ENCODE measurements at regions not wholly inside any gene's neighbourhood (a gene's known extent, or its start where the extent isn't known, plus 50 kb on each side); places are given as distances from the start of the nearest gene placed in this dataset.
"Not testable (repeated sequence)": the region's sequence is repeated elsewhere in the genome, so short reads cannot be mapped to it uniquely, and the experiment has no call there.

GRCh38 chrX:82695066-82695465 is 813.0 kb upstream of the POU3F4 start:
- H3K9ac ChIP-seq (ENCODE audit: low read depth in 2 of 2, low read length in 2 of 2) = no peak overlapping the region
- H3K4me3 ChIP-seq = no peak overlapping the region
- H3K27ac ChIP-seq = no peak overlapping the region
- H3K36me3 ChIP-seq = no peaks in the 10 kb centered on the region
- intact Hi-C loops (cut with DNase I) = no loop called here
- no peaks in the 10 kb centered on the region for H3K4me1 ChIP-seq
- no peak for DNase-seq
- TF ChIP-seq, protein P1, sequence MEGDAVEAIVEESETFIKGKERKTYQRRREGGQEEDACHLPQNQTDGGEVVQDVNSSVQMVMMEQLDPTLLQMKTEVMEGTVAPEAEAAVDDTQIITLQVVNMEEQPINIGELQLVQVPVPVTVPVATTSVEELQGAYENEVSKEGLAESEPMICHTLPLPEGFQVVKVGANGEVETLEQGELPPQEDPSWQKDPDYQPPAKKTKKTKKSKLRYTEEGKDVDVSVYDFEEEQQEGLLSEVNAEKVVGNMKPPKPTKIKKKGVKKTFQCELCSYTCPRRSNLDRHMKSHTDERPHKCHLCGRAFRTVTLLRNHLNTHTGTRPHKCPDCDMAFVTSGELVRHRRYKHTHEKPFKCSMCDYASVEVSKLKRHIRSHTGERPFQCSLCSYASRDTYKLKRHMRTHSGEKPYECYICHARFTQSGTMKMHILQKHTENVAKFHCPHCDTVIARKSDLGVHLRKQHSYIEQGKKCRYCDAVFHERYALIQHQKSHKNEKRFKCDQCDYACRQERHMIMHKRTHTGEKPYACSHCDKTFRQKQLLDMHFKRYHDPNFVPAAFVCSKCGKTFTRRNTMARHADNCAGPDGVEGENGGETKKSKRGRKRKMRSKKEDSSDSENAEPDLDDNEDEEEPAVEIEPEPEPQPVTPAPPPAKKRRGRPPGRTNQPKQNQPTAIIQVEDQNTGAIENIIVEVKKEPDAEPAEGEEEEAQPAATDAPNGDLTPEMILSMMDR (IDR thresholded peaks at IDR 0.05) = no peak
- H3K9me3 ChIP-seq = no peaks in the 10 kb centered on the region
- H3K27me3 ChIP-seq = no peaks in the 10 kb centered on the region

DNA sequence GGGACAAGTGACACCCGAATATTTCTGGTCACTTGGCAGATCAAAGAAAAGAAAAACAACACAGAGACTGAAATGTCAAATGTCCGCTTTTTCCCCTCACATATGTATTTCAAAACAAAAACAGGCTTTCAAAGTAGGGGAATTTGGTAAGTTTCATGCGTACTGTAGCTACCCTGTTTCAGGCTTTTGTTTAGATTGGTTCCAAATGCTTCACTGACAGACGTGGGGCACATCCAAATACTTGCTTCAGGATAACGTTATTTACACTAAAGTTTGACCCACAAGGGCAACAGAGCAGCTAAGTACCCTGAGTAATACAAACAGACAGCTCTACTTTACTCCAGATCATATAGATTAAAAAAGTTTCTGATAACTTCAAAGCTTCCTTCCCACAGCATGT is 804.5 kb upstream of the POU3F4 start:
- no peak for DNase-seq
- no peaks in the 10 kb centered on the region for H3K4me1 ChIP-seq
- H3K36me3 ChIP-seq = no peaks in the 10 kb centered on the region
- H3K27ac ChIP-seq = no peak overlapping the region
- no peak overlapping the region for H3K4me3 ChIP-seq
- intact Hi-C loops (cut with DNase I) = no loop called here
- H3K9ac ChIP-seq (ENCODE audit: low read depth in 2 of 2, low read length in 2 of 2) = no peak overlapping the region
- TF ChIP-seq, protein P1 (IDR thresholded peaks at IDR 0.05) = no peak
- H3K9me3 ChIP-seq = no peaks in the 10 kb centered on the region
- no peaks in the 10 kb centered on the region for H3K27me3 ChIP-seq

GRCh38 chrX:82711457-82711856 is 796.6 kb upstream of the POU3F4 start:
- intact Hi-C loops (cut with DNase I) = no loop called here
- no peak overlapping the region for H3K27ac ChIP-seq
- no peaks in the 10 kb centered on the region for H3K36me3 ChIP-seq
- H3K4me3 ChIP-seq = no peak overlapping the region
- no peaks in the 10 kb centered on the region for H3K27me3 ChIP-seq
- TF ChIP-seq, protein P1 (IDR thresholded peaks at IDR 0.05) = no peak
- no peak for DNase-seq
- H3K4me1 ChIP-seq = no peaks in the 10 kb centered on the region
- no peaks in the 10 kb centered on the region for H3K9me3 ChIP-seq
- no peak overlapping the region for H3K9ac ChIP-seq (ENCODE audit: low read depth in 2 of 2, low read length in 2 of 2)

GRCh38 chrX:82721891-82722290 is 786.2 kb upstream of the POU3F4 start:
- DNase-seq = no peak
- H3K4me3 ChIP-seq = no peak overlapping the region
- H3K36me3 ChIP-seq = no peaks in the 10 kb centered on the region
- intact Hi-C loops (cut with DNase I) = no loop called here
- H3K27ac ChIP-seq = no peak overlapping the region
- H3K27me3 ChIP-seq = peaks cover 4% of the 10 kb centered on the region
- H3K9me3 ChIP-seq = no peaks in the 10 kb centered on the region
- no peak overlapping the region for H3K9ac ChIP-seq (ENCODE audit: low read depth in 2 of 2, low read length in 2 of 2)
- H3K4me1 ChIP-seq = no peaks in the 10 kb centered on the region
- TF ChIP-seq, protein P1 (IDR thresholded peaks at IDR 0.05) = no peak

- H3K9ac ChIP-seq (ENCODE audit: low read depth in 2 of 2, low read length in 2 of 2) = no peak overlapping the region
- intact Hi-C loops (cut with DNase I) = no loop called here
- H3K4me3 ChIP-seq = no peak overlapping the region
- H3K36me3 ChIP-seq = no peaks in the 10 kb centered on the region
- peaks cover 4% of the 10 kb centered on the region for H3K27me3 ChIP-seq
- H3K4me1 ChIP-seq = no peaks in the 10 kb centered on the region
- TF ChIP-seq, protein P1 (IDR thresholded peaks at IDR 0.05) = no peak
- no peak for DNase-seq
- no peak overlapping the region for H3K27ac ChIP-seq
- no peaks in the 10 kb centered on the region for H3K9me3 ChIP-seq
Observed at GRCh38 chrX:82723806-82724205, 784.3 kb upstream of the POU3F4 start.

DNA sequence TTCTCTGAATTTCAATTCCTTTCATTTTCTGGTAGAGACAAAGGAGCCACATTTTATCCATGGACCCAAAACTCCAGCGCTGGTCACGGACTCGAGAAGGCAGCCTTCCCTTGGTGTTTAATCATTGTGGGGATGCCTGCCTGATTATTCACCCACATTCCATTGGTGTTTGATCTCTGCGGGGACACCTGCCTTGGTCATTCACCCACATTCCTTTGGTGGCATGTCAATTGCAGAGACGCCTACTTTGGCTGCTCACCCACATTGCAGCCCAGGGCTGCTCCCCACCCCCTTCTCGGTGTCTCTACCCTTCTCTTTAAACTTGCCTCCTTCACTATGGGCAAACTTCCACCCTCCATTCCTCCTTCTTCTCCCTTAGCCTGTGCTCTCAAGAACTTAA is 780.7 kb upstream of the POU3F4 start:
- DNase-seq; intact Hi-C loops (cut with DNase I); H3K4me3 ChIP-seq; H3K9ac ChIP-seq (ENCODE audit: low read depth in 2 of 2, low read length in 2 of 2); H3K9me3 ChIP-seq; H3K36me3 ChIP-seq; H3K27ac ChIP-seq; H3K4me1 ChIP-seq; H3K27me3 ChIP-seq: not testable (repeated sequence)

All from colonic mucosa (tissue), 4 donors.